Mesendoderm (in vitro differentiated cells): ENCODE measurements at regions not wholly inside any gene's neighbourhood (a gene's known extent, or its start where the extent isn't known, plus 50 kb on each side); places are given as distances from the start of the nearest gene placed in this dataset.

Experiments used
- DNase-seq: peaks from one replicate; pipeline ENCODE4 v3.0.0; 2013
- H2AK5ac ChIP-seq: 2 replicates; pipeline ENCODE4 v1.6.1; 2013; ENCODE audit warnings: low read length, inconsistent platforms
- H2BK120ac ChIP-seq: 2 replicates; pipeline ENCODE4 v1.6.1; 2013; ENCODE audit warnings: low read depth, mild to moderate bottlenecking, low read length, moderate library complexity, mixed read lengths
- H2BK15ac ChIP-seq: replicated peaks from 2 replicates; pipeline ENCODE4 v1.6.1; 2013; ENCODE audit warnings: low read depth, mild to moderate bottlenecking, moderate library complexity
- H2BK5ac ChIP-seq: 2 replicates; pipeline ENCODE4 v1.6.1; 2013; ENCODE audit warnings: low read length, inconsistent platforms
- H3K18ac ChIP-seq: 2 replicates; pipeline ENCODE4 v1.6.1; 2013; ENCODE audit warnings: mild to moderate bottlenecking, low read length, mixed read lengths
- H3K23ac ChIP-seq: one replicate; pipeline ENCODE4 v1.6.1; 2013; ENCODE audit warnings: low read length
- H3K27ac ChIP-seq: 2 replicates; pipeline ENCODE4 v1.5.1; 2013; ENCODE audit warnings: low read depth, mild to moderate bottlenecking, inconsistent platforms, low read length, moderate library complexity
- H3K27me3 ChIP-seq: 2 replicates; pipeline ENCODE4 v1.6.1; 2013; ENCODE audit warnings: low read length, control low read depth, mild to moderate bottlenecking, inconsistent platforms; ENCODE audit not compliant: insufficient read depth, poor library complexity
- H3K36me3 ChIP-seq: 2 replicates; pipeline ENCODE4 v1.6.1; 2013; ENCODE audit warnings: low read length, inconsistent platforms; ENCODE audit not compliant: control insufficient read depth, insufficient read depth
- H3K4ac ChIP-seq: one replicate; pipeline ENCODE4 v1.6.1; 2013; ENCODE audit warnings: low read depth, mild to moderate bottlenecking, low read length, moderate library complexity
- H3K4me1 ChIP-seq: 2 replicates; pipeline ENCODE4 v1.6.1; 2013; ENCODE audit warnings: low read depth, low read length, inconsistent platforms; ENCODE audit not compliant: control insufficient read depth
- H3K4me2 ChIP-seq: 2 replicates; pipeline ENCODE4 v1.6.1; 2013; ENCODE audit warnings: low read length
- H3K4me3 ChIP-seq: 2 replicates; pipeline ENCODE4 v1.5.1; 2013; ENCODE audit warnings: mild to moderate bottlenecking, low read length
- H3K56ac ChIP-seq: one replicate; pipeline ENCODE4 v1.6.1; 2013; ENCODE audit warnings: low read length
- H3K79me1 ChIP-seq: 2 replicates; pipeline ENCODE4 v1.6.1; 2013; ENCODE audit warnings: low read length, inconsistent platforms
- H3K79me2 ChIP-seq: 2 replicates; pipeline ENCODE4 v1.6.1; 2013; ENCODE audit warnings: mild to moderate bottlenecking, low read length; ENCODE audit not compliant: control insufficient read depth, insufficient read depth
- H3K9ac ChIP-seq: 2 replicates; pipeline ENCODE4 v1.6.1; 2013; ENCODE audit warnings: low read length, inconsistent platforms
- H4K5ac ChIP-seq: one replicate; pipeline ENCODE4 v1.6.1; 2013; ENCODE audit warnings: low read length
- H4K8ac ChIP-seq: one replicate; pipeline ENCODE4 v1.6.1; 2013; ENCODE audit warnings: low read depth, mild to moderate bottlenecking, control low read depth, low read length, moderate library complexity
- WGBS: extraction: QIAGEN DNeasy Blood & Tissue Kit; methylation state at CpG from one replicate; pipeline ENCODE4 v1.1.7; 2013; ENCODE audit warnings: low lambda C conversion rate, missing lambda C conversion rate; ENCODE audit not compliant: insufficient coverage; ENCODE audit errors: extremely low coverage; 5-methylcytosine and 5-hydroxymethylcytosine counted together

GRCh38 chr2:145494441-145494840 is 974.5 kb upstream of the ZEB2 start:
- no peak overlapping the region for H2AK5ac ChIP-seq
- H3K36me3 ChIP-seq: no peaks in the 10 kb centered on the region
- no peak overlapping the region for H3K23ac ChIP-seq
- H3K4me2 ChIP-seq: no peak overlapping the region
- H2BK120ac ChIP-seq: no peak overlapping the region
- H3K79me2 ChIP-seq: no peaks in the 10 kb centered on the region
- no peak overlapping the region for H3K9ac ChIP-seq
- no peak for DNase-seq
- no peak overlapping the region for H3K4ac ChIP-seq
- no peak overlapping the region for H2BK5ac ChIP-seq
- H3K4me3 ChIP-seq: no peak overlapping the region
- no peak overlapping the region for H3K56ac ChIP-seq
- H2BK15ac ChIP-seq: no peak overlapping the region
- H3K79me1 ChIP-seq: no peaks in the 10 kb centered on the region
- no peaks in the 10 kb centered on the region for H3K4me1 ChIP-seq
- H3K27me3 ChIP-seq: no peaks in the 10 kb centered on the region
- no peak overlapping the region for H4K8ac ChIP-seq
- H3K27ac ChIP-seq: no peak overlapping the region
- H4K5ac ChIP-seq: no peak overlapping the region
- no peak overlapping the region for H3K18ac ChIP-seq
- WGBS: no CpG with 5 or more reads among the region's 1 CpG

GRCh38 chr2:145488571-145488970 is 968.7 kb upstream of the ZEB2 start:
- DNase-seq: no peak

GRCh38 chr2:145484448-145485097 is 964.7 kb upstream of the ZEB2 start:
- Histone ChIP-seq H3K79me2 (no peaks in the 10 kb centered on the region), H3K4me1 (no peaks in the 10 kb centered on the region), H3K27me3 (no peaks in the 10 kb centered on the region), H2BK5ac (no peak overlapping the region), H3K23ac (no peak overlapping the region), H3K27ac (no peak overlapping the region), H2AK5ac (no peak overlapping the region), H3K4me3 (no peak overlapping the region), H3K4ac (no peak overlapping the region), H3K18ac (no peak overlapping the region), H3K4me2 (no peak overlapping the region), H3K79me1 (no peaks in the 10 kb centered on the region), H2BK120ac (no peak overlapping the region), H3K36me3 (no peaks in the 10 kb centered on the region), H3K9ac (no peak overlapping the region), H3K56ac (no peak overlapping the region), H4K5ac (no peak overlapping the region), H4K8ac (no peak overlapping the region), H2BK15ac (no peak overlapping the region)
- DNase-seq: peak; percentile 8

More at GRCh38 chr2:145488571-145488970, 968.7 kb upstream of the ZEB2 start:
- H3K36me3 ChIP-seq: no peaks in the 10 kb centered on the region
- no peak overlapping the region for H4K5ac ChIP-seq
- H3K27me3 ChIP-seq: no peaks in the 10 kb centered on the region
- H3K79me2 ChIP-seq: no peaks in the 10 kb centered on the region
- no peak overlapping the region for H3K18ac ChIP-seq
- no peaks in the 10 kb centered on the region for H3K79me1 ChIP-seq
- H3K27ac ChIP-seq: no peak overlapping the region
- H2AK5ac ChIP-seq: no peak overlapping the region
- no peak overlapping the region for H3K56ac ChIP-seq
- no CpG with 5 or more reads among the region's 3 CpGs for WGBS
- H2BK15ac ChIP-seq: no peak overlapping the region
- no peak overlapping the region for H3K9ac ChIP-seq
- no peak overlapping the region for H3K4ac ChIP-seq
- no peak overlapping the region for H3K4me3 ChIP-seq
- no peak overlapping the region for H3K23ac ChIP-seq
- H4K8ac ChIP-seq: no peak overlapping the region
- no peak overlapping the region for H2BK120ac ChIP-seq
- H3K4me1 ChIP-seq: no peaks in the 10 kb centered on the region
- no peak overlapping the region for H3K4me2 ChIP-seq
- no peak overlapping the region for H2BK5ac ChIP-seq

GRCh38 chr2:145483854-145484253 is 963.9 kb upstream of the ZEB2 start:
- Histone ChIP-seq H2BK15ac (no peak overlapping the region), H3K4me1 (no peaks in the 10 kb centered on the region), H3K27ac (no peak overlapping the region), H3K79me1 (no peaks in the 10 kb centered on the region), H3K56ac (no peak overlapping the region), H3K79me2 (no peaks in the 10 kb centered on the region), H3K4ac (no peak overlapping the region), H2AK5ac (no peak overlapping the region), H2BK120ac (no peak overlapping the region), H3K4me2 (no peak overlapping the region), H4K8ac (no peak overlapping the region), H3K36me3 (no peaks in the 10 kb centered on the region), H3K23ac (no peak overlapping the region), H3K18ac (no peak overlapping the region), H2BK5ac (no peak overlapping the region), H3K9ac (no peak overlapping the region), H3K27me3 (no peaks in the 10 kb centered on the region), H4K5ac (no peak overlapping the region), H3K4me3 (no peak overlapping the region)
- DNase-seq: no peak
- WGBS: no CpG with 5 or more reads among the region's 3 CpGs

- no peak for DNase-seq
- Histone ChIP-seq H3K23ac (no peak overlapping the region), H3K27me3 (no peaks in the 10 kb centered on the region), H3K4me2 (no peak overlapping the region), H2BK120ac (no peak overlapping the region), H3K4ac (no peak overlapping the region), H3K36me3 (no peaks in the 10 kb centered on the region), H3K18ac (no peak overlapping the region), H3K56ac (no peak overlapping the region), H3K79me1 (no peaks in the 10 kb centered on the region), H2BK15ac (no peak overlapping the region), H3K4me1 (no peaks in the 10 kb centered on the region), H2BK5ac (no peak overlapping the region), H3K9ac (no peak overlapping the region), H3K4me3 (no peak overlapping the region), H2AK5ac (no peak overlapping the region), H4K8ac (no peak overlapping the region), H4K5ac (no peak overlapping the region), H3K27ac (no peak overlapping the region), H3K79me2 (no peaks in the 10 kb centered on the region)
Measured at GRCh38 chr2:145481334-145481922, 961.5 kb upstream of the ZEB2 start.

- Histone ChIP-seq H3K27ac (no peak overlapping the region), H3K18ac (no peak overlapping the region), H3K23ac (no peak overlapping the region), H4K8ac (no peak overlapping the region), H2BK5ac (no peak overlapping the region), H3K27me3 (no peaks in the 10 kb centered on the region), H2BK15ac (no peak overlapping the region), H2AK5ac (no peak overlapping the region), H3K79me1 (no peaks in the 10 kb centered on the region), H3K79me2 (no peaks in the 10 kb centered on the region), H3K9ac (no peak overlapping the region), H3K4me2 (no peak overlapping the region), H3K4me1 (no peaks in the 10 kb centered on the region), H3K56ac (no peak overlapping the region), H3K4me3 (no peak overlapping the region), H3K4ac (no peak overlapping the region), H3K36me3 (no peaks in the 10 kb centered on the region), H4K5ac (no peak overlapping the region), H2BK120ac (no peak overlapping the region)
- WGBS: no CpG with 5 or more reads among the region's 3 CpGs
- DNase-seq: no peak
Measured at GRCh38 chr2:145464866-145465265, 944.9 kb upstream of the ZEB2 start.
